ENCODE measurements at regions not wholly inside any gene's neighbourhood (a gene's known extent, or its start where the extent isn't known, plus 50 kb on each side); places are given as distances from the start of the nearest gene placed in this dataset.

DNA sequence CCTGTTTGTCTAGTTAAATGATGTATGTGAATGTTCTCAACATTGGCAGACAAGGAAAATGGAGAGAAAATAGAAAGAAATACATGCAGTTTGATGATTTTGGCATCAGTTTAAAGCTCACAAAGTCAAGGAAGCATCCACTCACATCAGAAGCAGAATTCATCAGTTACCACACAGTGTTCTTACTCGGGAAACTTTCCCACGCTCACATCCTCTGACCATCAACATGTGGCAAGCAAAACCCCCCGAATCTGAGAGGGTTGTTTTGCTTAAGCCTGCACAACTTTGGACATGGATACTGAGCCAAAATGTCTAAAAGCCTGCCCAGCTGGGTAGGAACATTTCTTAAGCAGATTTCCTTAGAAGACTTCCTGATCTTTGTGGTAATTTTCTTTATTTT lies 407.6 kb downstream of the ANKRD50 start:
- Histone ChIP-seq H3K4me1 (ENCODE audit: control insufficient read depth in 2 of 3, insufficient read depth in 2 of 3, low read depth in 1 of 3, low read length in 3 of 3) (no peaks in the 10 kb centered on the region), H3K36me3 (ENCODE audit: control insufficient read depth in 2 of 3, insufficient read depth in 3 of 3, low read length in 3 of 3) (no peaks in the 10 kb centered on the region), H3K4me3 (ENCODE audit: low read length in 3 of 3) (no peak overlapping the region), H3K9ac (ENCODE audit: low read length in 3 of 3) (no peak overlapping the region), H3K27me3 (ENCODE audit: control insufficient read depth, insufficient read depth, low read length) (no peaks in the 10 kb centered on the region), H3K9me3 (ENCODE audit: control insufficient read depth in 2 of 3, insufficient read depth in 1 of 3, low read length in 3 of 3) (no peaks in the 10 kb centered on the region), H3K27ac (ENCODE audit: low read depth in 2 of 2, low read length in 2 of 2) (no peak overlapping the region)
- DNase-seq = no peak
- TF ChIP-seq, protein P1, sequence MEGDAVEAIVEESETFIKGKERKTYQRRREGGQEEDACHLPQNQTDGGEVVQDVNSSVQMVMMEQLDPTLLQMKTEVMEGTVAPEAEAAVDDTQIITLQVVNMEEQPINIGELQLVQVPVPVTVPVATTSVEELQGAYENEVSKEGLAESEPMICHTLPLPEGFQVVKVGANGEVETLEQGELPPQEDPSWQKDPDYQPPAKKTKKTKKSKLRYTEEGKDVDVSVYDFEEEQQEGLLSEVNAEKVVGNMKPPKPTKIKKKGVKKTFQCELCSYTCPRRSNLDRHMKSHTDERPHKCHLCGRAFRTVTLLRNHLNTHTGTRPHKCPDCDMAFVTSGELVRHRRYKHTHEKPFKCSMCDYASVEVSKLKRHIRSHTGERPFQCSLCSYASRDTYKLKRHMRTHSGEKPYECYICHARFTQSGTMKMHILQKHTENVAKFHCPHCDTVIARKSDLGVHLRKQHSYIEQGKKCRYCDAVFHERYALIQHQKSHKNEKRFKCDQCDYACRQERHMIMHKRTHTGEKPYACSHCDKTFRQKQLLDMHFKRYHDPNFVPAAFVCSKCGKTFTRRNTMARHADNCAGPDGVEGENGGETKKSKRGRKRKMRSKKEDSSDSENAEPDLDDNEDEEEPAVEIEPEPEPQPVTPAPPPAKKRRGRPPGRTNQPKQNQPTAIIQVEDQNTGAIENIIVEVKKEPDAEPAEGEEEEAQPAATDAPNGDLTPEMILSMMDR (IDR thresholded peaks at IDR 0.05; ENCODE audit: borderline replicate concordance, extremely low read depth, insufficient read depth) = no peak
- FAIRE-seq = no peak
- intact Hi-C loops (cut with DNase I) = no loop called here

DNA sequence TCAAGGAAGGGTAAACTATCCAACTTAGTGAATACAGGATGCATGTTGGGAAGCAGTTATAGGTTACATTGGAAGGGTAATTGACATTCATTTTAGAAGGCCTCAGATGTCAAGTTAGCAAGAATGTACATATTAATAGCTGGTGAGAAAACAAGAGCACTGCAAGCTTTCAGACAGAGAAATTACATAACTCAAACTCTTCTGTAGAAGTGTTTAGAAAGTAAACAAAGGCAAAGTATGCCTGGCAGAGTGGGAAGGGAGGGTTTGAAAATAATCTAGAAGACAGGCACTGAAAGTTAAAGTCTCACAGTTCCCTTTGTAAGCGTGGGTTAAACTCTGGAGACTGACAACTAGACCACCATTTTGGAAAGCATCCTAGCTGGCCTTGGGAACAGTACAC lies 406.2 kb downstream of the ANKRD50 start:
- Histone ChIP-seq H3K4me3 (ENCODE audit: low read length in 3 of 3) (no peak overlapping the region), H3K9ac (ENCODE audit: low read length in 3 of 3) (no peak overlapping the region), H3K36me3 (ENCODE audit: control insufficient read depth in 2 of 3, insufficient read depth in 3 of 3, low read length in 3 of 3) (no peaks in the 10 kb centered on the region), H3K27me3 (ENCODE audit: control insufficient read depth, insufficient read depth, low read length) (no peaks in the 10 kb centered on the region), H3K4me1 (ENCODE audit: control insufficient read depth in 2 of 3, insufficient read depth in 2 of 3, low read depth in 1 of 3, low read length in 3 of 3) (no peaks in the 10 kb centered on the region), H3K27ac (ENCODE audit: low read depth in 2 of 2, low read length in 2 of 2) (no peak overlapping the region), H3K9me3 (ENCODE audit: control insufficient read depth in 2 of 3, insufficient read depth in 1 of 3, low read length in 3 of 3) (no peaks in the 10 kb centered on the region)
- FAIRE-seq (no peak), DNase-seq (no peak)
- intact Hi-C loops (cut with DNase I) = no loop called here
- TF ChIP-seq, protein P1 (IDR thresholded peaks at IDR 0.05; ENCODE audit: borderline replicate concordance, extremely low read depth, insufficient read depth) = no peak

DNA sequence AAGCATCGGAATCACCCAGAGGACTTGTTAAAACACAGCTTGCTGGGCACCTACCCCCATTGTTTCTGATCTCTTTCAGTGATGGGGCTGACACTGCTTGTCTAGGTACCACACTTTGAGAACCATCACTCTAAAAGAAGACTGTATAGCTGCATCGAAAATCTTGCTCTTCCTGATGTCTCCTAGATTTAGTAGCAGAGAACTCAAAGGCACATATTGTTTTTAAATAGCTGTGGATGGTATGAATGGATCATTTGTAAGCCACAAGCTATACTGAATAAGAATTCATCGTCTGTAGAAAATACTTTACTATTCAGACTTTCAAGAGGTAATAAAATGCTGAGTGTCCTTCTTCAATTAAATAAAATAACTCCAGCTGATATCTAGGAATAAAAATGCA lies 405.4 kb downstream of the ANKRD50 start:
- Histone ChIP-seq H3K9me3 (ENCODE audit: control insufficient read depth in 2 of 3, insufficient read depth in 1 of 3, low read length in 3 of 3) (no peaks in the 10 kb centered on the region), H3K27me3 (ENCODE audit: control insufficient read depth, insufficient read depth, low read length) (no peaks in the 10 kb centered on the region), H3K27ac (ENCODE audit: low read depth in 2 of 2, low read length in 2 of 2) (no peak overlapping the region), H3K4me1 (ENCODE audit: control insufficient read depth in 2 of 3, insufficient read depth in 2 of 3, low read depth in 1 of 3, low read length in 3 of 3) (no peaks in the 10 kb centered on the region), H3K36me3 (ENCODE audit: control insufficient read depth in 2 of 3, insufficient read depth in 3 of 3, low read length in 3 of 3) (no peaks in the 10 kb centered on the region), H3K4me3 (ENCODE audit: low read length in 3 of 3) (no peak overlapping the region), H3K9ac (ENCODE audit: low read length in 3 of 3) (no peak overlapping the region)
- intact Hi-C loops (cut with DNase I) = no loop called here
- FAIRE-seq (no peak), DNase-seq (no peak)
- TF ChIP-seq, protein P1 (IDR thresholded peaks at IDR 0.05; ENCODE audit: borderline replicate concordance, extremely low read depth, insufficient read depth) = no peak

DNA sequence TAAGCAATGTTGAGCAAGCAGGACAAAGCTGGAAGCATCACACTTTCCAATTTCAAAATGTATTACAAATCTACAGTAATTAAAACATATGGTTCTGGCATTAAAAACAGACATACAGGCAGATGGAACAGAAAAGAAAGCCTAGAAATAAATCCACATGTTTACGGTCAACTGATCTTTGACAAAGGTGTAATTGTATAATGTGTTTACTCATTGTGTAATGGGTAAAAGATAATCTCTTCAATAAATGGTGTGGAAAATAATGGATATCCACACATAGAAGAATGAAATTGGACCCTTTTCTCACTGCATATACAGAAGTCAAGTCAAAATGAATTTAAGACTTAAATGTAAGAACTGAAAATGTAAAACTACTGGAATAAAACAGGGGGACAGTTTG lies 394.2 kb downstream of the ANKRD50 start:
- intact Hi-C loops (cut with DNase I) = no loop called here
- H3K9me3 ChIP-seq (ENCODE audit: control insufficient read depth in 2 of 3, insufficient read depth in 1 of 3, low read length in 3 of 3) = no peaks in the 10 kb centered on the region
- TF ChIP-seq, protein P1 (IDR thresholded peaks at IDR 0.05; ENCODE audit: borderline replicate concordance, extremely low read depth, insufficient read depth) = no peak

More for the DNA sequence above, 394.2 kb downstream of the ANKRD50 start:
- Histone ChIP-seq H3K27ac (ENCODE audit: low read depth in 2 of 2, low read length in 2 of 2) (no peak overlapping the region), H3K36me3 (ENCODE audit: control insufficient read depth in 2 of 3, insufficient read depth in 3 of 3, low read length in 3 of 3) (no peaks in the 10 kb centered on the region), H3K27me3 (ENCODE audit: control insufficient read depth, insufficient read depth, low read length) (no peaks in the 10 kb centered on the region), H3K4me3 (ENCODE audit: low read length in 3 of 3) (no peak overlapping the region), H3K4me1 (ENCODE audit: control insufficient read depth in 2 of 3, insufficient read depth in 2 of 3, low read depth in 1 of 3, low read length in 3 of 3) (no peaks in the 10 kb centered on the region), H3K9ac (ENCODE audit: low read length in 3 of 3) (no peak overlapping the region)
- FAIRE-seq (no peak), DNase-seq (no peak)
